ENCODE measurements at regions not wholly inside any gene's neighbourhood (a gene's known extent, or its start where the extent isn't known, plus 50 kb on each side); places are given as distances from the start of the nearest gene placed in this dataset.

DNA sequence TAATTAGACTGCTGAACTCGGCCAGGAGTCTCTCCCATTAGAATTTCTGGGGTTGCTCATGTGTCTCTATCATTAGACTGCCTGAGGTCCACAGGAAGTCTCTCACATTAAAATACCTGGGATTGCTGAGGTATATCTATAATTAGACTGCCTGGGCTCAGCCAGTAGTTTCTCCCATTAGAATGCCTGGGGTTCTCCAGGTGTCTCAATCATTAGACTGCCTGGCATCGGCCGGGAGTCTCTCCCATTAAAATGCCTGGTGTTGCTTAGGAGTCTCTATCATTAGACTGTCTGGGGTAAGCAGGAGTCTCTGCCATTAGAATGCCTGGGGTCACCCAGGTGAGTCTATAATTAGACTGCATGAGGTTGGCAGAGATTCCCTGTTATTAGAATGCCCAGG, 2233.4 kb downstream of the TP53TG3F start:
- Histone ChIP-seq H3K36me3 (no peaks in the 10 kb centered on the region), H3K9me3 (ENCODE audit: severe bottlenecking) (no peaks in the 10 kb centered on the region), H3K27me3 (ENCODE audit: insufficient read depth, low read depth, severe bottlenecking) (peaks cover 25% of the 10 kb centered on the region), H3K4me3 (ENCODE audit: low read depth, low read length) (no peak overlapping the region), H3K27ac (no peak overlapping the region)
- TF ChIP-seq, protein P1, sequence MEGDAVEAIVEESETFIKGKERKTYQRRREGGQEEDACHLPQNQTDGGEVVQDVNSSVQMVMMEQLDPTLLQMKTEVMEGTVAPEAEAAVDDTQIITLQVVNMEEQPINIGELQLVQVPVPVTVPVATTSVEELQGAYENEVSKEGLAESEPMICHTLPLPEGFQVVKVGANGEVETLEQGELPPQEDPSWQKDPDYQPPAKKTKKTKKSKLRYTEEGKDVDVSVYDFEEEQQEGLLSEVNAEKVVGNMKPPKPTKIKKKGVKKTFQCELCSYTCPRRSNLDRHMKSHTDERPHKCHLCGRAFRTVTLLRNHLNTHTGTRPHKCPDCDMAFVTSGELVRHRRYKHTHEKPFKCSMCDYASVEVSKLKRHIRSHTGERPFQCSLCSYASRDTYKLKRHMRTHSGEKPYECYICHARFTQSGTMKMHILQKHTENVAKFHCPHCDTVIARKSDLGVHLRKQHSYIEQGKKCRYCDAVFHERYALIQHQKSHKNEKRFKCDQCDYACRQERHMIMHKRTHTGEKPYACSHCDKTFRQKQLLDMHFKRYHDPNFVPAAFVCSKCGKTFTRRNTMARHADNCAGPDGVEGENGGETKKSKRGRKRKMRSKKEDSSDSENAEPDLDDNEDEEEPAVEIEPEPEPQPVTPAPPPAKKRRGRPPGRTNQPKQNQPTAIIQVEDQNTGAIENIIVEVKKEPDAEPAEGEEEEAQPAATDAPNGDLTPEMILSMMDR (IDR thresholded peaks at IDR 0.05; ENCODE audit: low read depth, low read length) = no peak
- no peak for DNase-seq

DNA sequence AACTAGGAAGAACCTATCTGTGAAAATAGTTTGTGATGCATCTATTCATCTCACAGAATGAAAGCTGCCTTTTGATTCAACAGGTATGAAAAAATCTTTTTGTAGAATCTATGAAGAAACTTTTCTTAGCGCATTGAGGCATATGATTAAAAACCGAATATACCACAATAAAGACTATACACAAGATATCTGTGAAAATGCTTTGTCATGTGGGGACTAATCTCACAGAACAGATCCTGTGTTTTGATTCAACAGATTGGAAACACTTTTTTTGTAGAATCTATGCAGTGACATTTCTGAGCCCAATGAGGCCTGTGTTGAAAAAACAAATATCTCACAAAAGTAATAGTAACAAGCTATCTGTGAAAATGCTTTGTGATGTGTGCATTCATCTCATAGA, 2247.5 kb downstream of the TP53TG3F start:
- Histone ChIP-seq H3K27me3 (ENCODE audit: insufficient read depth, low read depth, severe bottlenecking) (peaks cover 27% of the 10 kb centered on the region), H3K36me3 (no peaks in the 10 kb centered on the region), H3K9me3 (ENCODE audit: severe bottlenecking) (no peaks in the 10 kb centered on the region), H3K27ac (no peak overlapping the region), H3K4me3 (ENCODE audit: low read depth, low read length) (no peak overlapping the region)
- TF ChIP-seq, protein P1 (IDR thresholded peaks at IDR 0.05; ENCODE audit: low read depth, low read length) = no peak
- DNase-seq = no peak

DNA sequence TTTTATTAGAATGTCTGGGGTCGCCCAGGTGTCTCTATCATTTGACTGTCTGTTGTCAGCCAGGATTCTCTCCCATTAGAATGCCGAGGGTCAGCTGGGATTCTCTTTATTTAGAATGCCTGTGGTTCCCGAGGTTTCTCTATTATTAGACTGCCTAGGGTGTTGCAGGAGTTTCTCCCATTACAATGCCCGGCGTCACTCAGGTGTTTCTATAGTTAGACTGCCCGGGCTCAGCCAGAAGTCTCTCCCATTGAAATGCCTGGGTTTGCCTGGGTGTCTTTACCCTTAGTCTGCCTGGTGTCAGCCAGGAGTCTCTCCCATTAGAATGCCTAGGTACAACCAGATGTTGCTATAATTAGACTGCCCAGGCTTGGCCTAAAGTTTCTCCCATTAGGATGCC, 2252.0 kb downstream of the TP53TG3F start:
- TF ChIP-seq, protein P1 (IDR thresholded peaks at IDR 0.05; ENCODE audit: low read depth, low read length) = no peak
- H3K27me3 ChIP-seq (ENCODE audit: insufficient read depth, low read depth, severe bottlenecking) = peaks cover 19% of the 10 kb centered on the region
- DNase-seq = no peak
- H3K27ac ChIP-seq = no peak overlapping the region
- H3K4me3 ChIP-seq (ENCODE audit: low read depth, low read length) = no peak overlapping the region
- peaks cover 4% of the 10 kb centered on the region for H3K9me3 ChIP-seq (ENCODE audit: severe bottlenecking)
- no peaks in the 10 kb centered on the region for H3K36me3 ChIP-seq

DNA sequence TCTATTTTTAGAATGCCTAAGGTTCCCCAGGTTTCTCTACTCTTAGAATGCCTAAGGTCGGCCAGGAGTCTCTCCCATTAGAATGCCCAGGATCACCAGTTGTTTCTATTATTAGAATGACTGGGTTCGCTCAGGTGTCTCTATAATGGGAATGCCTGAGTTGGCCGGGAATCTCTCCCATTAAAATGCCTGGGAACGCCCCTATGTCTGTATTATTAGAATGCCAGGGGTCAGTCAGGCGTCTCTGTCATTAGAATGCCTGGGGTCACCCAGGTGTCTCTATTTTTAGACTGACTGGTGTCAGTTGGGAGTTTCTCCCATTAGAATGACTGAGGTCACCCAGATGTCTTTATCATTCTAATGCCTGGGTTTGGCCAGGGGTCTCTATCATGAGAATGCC, 2252.5 kb downstream of the TP53TG3F start:
- TF ChIP-seq, protein P1 (IDR thresholded peaks at IDR 0.05; ENCODE audit: low read depth, low read length) = no peak
- Histone ChIP-seq H3K27ac (no peak overlapping the region), H3K27me3 (ENCODE audit: insufficient read depth, low read depth, severe bottlenecking) (peaks cover 17% of the 10 kb centered on the region), H3K4me3 (ENCODE audit: low read depth, low read length) (no peak overlapping the region), H3K9me3 (ENCODE audit: severe bottlenecking) (peaks cover 4% of the 10 kb centered on the region), H3K36me3 (no peaks in the 10 kb centered on the region)
- no peak for DNase-seq

DNA sequence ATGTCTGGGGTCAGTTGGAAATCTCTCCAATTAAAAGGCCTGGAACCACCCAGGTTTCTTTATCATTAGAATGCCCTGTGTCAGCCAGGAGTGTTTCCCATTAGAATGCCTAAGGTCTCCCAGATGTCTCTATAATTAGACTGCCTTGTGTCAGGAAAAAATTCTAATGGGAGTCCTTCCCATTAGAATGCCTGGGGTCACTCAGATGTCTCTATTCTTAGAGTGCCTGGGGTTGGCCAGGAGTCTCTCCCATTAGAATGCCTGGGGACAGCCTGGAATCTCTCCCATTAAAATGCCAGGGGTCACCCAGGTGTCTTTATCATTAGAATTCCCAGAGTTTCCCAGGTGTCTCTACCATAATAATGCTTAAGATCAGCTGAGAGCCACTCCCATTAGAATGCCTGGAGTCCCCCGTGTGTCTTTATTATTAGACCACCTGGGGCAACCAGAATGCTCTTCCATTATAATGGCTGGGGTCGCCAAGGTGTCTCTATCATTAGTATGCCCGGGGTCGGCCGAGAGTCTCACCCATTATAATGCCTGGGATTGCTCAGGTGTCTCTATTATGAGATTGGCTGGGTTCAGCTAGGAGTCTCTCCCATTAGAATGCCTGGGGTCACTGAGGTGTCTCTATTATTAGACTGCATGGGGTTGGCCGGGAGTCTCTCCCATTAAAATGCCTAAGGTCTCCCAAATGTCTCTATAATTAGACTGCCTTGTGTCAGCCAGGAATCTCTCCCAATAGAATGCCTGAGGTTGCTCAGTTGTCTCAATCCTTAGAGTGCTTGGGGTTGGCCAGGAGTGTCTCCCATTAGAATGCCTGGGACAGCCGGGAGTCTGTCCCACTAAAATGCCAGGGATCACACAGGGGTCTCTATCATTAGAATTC, 2254.6 kb downstream of the TP53TG3F start:
- H3K27ac ChIP-seq = no peak overlapping the region
- no peak for DNase-seq
- H3K27me3 ChIP-seq (ENCODE audit: insufficient read depth, low read depth, severe bottlenecking) = peaks cover 13% of the 10 kb centered on the region
- H3K4me3 ChIP-seq (ENCODE audit: low read depth, low read length) = no peak overlapping the region
- H3K9me3 ChIP-seq (ENCODE audit: severe bottlenecking) = peaks cover 4% of the 10 kb centered on the region
- H3K36me3 ChIP-seq = no peaks in the 10 kb centered on the region
- TF ChIP-seq, protein P1 (IDR thresholded peaks at IDR 0.05; ENCODE audit: low read depth, low read length) = no peak

Measured in WERI-Rb-1 (cell line).